HEK293 (cell line): ENCODE measurements at regions not wholly inside any gene's neighbourhood (a gene's known extent, or its start where the extent isn't known, plus 50 kb on each side); places are given as distances from the start of the nearest gene placed in this dataset.

Experiments
- GLI4 ChIP-seq: fragments of 450-650 bp; formaldehyde crosslinking; IDR thresholded peaks from 2 replicates; pipeline ENCODE4 v1.5.1; 2016; ENCODE audit warnings: missing biosample characterization, missing genetic modification characterization
- HOXA7 ChIP-seq: sonication (generic); formaldehyde crosslinking; IDR thresholded peaks from 2 replicates; pipeline ENCODE4 v1.8.1; 2022; ENCODE audit warnings: missing genetic modification reagents, borderline replicate concordance
- KLF1 ChIP-seq: fragments of 450-650 bp; formaldehyde crosslinking; IDR thresholded peaks from 2 replicates; pipeline ENCODE4 v1.5.1; 2016; ENCODE audit warnings: missing biosample characterization, missing genetic modification characterization
- KLF17 ChIP-seq: fragments of 450-650 bp; formaldehyde crosslinking; IDR thresholded peaks from 2 replicates; pipeline ENCODE4 v1.5.1; 2016; ENCODE audit warnings: missing biosample characterization, missing genetic modification characterization
- KLF8 ChIP-seq: fragments of 450-650 bp; formaldehyde crosslinking; IDR thresholded peaks from 2 replicates; pipeline ENCODE4 v1.5.1; 2016; ENCODE audit warnings: missing biosample characterization, missing genetic modification characterization
- REPIN1 ChIP-seq: fragments of 450-650 bp; formaldehyde crosslinking; IDR thresholded peaks from 2 replicates; pipeline ENCODE4 v1.5.1; 2017; ENCODE audit warnings: missing biosample characterization, missing genetic modification characterization, low read depth
- SP3 ChIP-seq: fragments of 450-650 bp; formaldehyde crosslinking; IDR thresholded peaks from 2 replicates; pipeline ENCODE4 v1.5.1; 2016; ENCODE audit warnings: missing biosample characterization, missing genetic modification characterization
- WT1 ChIP-seq: fragments of 450-650 bp; formaldehyde crosslinking; IDR thresholded peaks from 2 replicates; pipeline ENCODE4 v1.5.1; 2016; ENCODE audit warnings: missing biosample characterization, missing genetic modification characterization
- ZBTB21 ChIP-seq: fragments of 450-650 bp; formaldehyde crosslinking; IDR thresholded peaks from 2 replicates; pipeline ENCODE4 v1.5.1; 2017; ENCODE audit warnings: missing biosample characterization, missing genetic modification characterization
- ZBTB49 ChIP-seq: fragments of 450-650 bp; formaldehyde crosslinking; IDR thresholded peaks from 2 replicates; pipeline ENCODE4 v1.5.1; 2016; ENCODE audit warnings: missing biosample characterization, missing genetic modification characterization, low read depth
- ZBTB7A ChIP-seq: fragments of 450-650 bp; formaldehyde crosslinking; IDR thresholded peaks from 2 replicates; pipeline ENCODE4 v1.5.1; 2016; ENCODE audit warnings: low read depth, missing biosample characterization, missing genetic modification characterization
- ZNF169 ChIP-seq: fragments of 450-650 bp; formaldehyde crosslinking; IDR thresholded peaks from 2 replicates; pipeline ENCODE4 v1.5.1; 2016; ENCODE audit warnings: missing biosample characterization, missing genetic modification characterization
- ZNF311 ChIP-seq: fragments of 450-650 bp; formaldehyde crosslinking; IDR thresholded peaks from 2 replicates; pipeline ENCODE4 v1.5.1; 2017; ENCODE audit warnings: missing biosample characterization, missing genetic modification characterization, borderline replicate concordance
- ZNF366 ChIP-seq: fragments of 450-650 bp; formaldehyde crosslinking; conservative IDR thresholded peaks from 2 replicates; pipeline ENCODE4 v1.5.1; 2016; ENCODE audit warnings: missing biosample characterization, missing genetic modification characterization
- ZNF37A ChIP-seq: fragments of 450-650 bp; IDR thresholded peaks from 2 replicates; pipeline ENCODE4 v1.5.1; 2018; ENCODE audit warnings: missing biosample characterization, missing genetic modification characterization
- ZNF394 ChIP-seq: fragments of 450-650 bp; formaldehyde crosslinking; IDR thresholded peaks from 2 replicates; pipeline ENCODE4 v1.5.1; 2016; ENCODE audit warnings: missing biosample characterization, missing genetic modification characterization, mild to moderate bottlenecking, moderate library complexity, borderline replicate concordance
- ZNF473 ChIP-seq: fragments of 450-650 bp; formaldehyde crosslinking; IDR thresholded peaks from 2 replicates; pipeline ENCODE4 v1.5.1; 2017; ENCODE audit warnings: missing biosample characterization, missing genetic modification characterization
- ZNF544 ChIP-seq: fragments of 450-650 bp; formaldehyde crosslinking; IDR thresholded peaks from 2 replicates; pipeline ENCODE4 v1.5.0; 2017; ENCODE audit warnings: missing biosample characterization, missing genetic modification characterization
- ZNF560 ChIP-seq: fragments of 450-650 bp; formaldehyde crosslinking; IDR thresholded peaks from 2 replicates; pipeline ENCODE4 v1.5.1; 2017; ENCODE audit warnings: missing biosample characterization, missing genetic modification characterization, borderline replicate concordance
- ZNF629 ChIP-seq: fragments of 450-650 bp; formaldehyde crosslinking; IDR thresholded peaks from 2 replicates; pipeline ENCODE4 v1.5.1; 2017; ENCODE audit warnings: missing biosample characterization, missing genetic modification characterization
- ZNF654 ChIP-seq: fragments of 450-650 bp; formaldehyde crosslinking; IDR thresholded peaks from 2 replicates; pipeline ENCODE4 v1.5.1; 2016; ENCODE audit warnings: low read depth, missing biosample characterization, missing genetic modification characterization
- ZNF660 ChIP-seq: fragments of 450-650 bp; IDR thresholded peaks from 2 replicates; pipeline ENCODE4 v1.5.1; 2018; ENCODE audit warnings: missing biosample characterization, mild to moderate bottlenecking, missing genetic modification characterization
- ZNF692 ChIP-seq: fragments of 450-650 bp; formaldehyde crosslinking; IDR thresholded peaks from 2 replicates; pipeline ENCODE4 v1.5.1; 2016; ENCODE audit warnings: missing biosample characterization, missing genetic modification characterization
- ZNF704 ChIP-seq: fragments of 450-650 bp; formaldehyde crosslinking; IDR thresholded peaks from 2 replicates; pipeline ENCODE4 v1.5.1; 2016; ENCODE audit warnings: missing biosample characterization, missing genetic modification characterization
- ZNF76 ChIP-seq: fragments of 450-650 bp; formaldehyde crosslinking; IDR thresholded peaks from 2 replicates; pipeline ENCODE4; 2016; ENCODE audit warnings: low read depth, missing biosample characterization, missing genetic modification characterization, borderline replicate concordance
- ZNF792 ChIP-seq: fragments of 450-650 bp; formaldehyde crosslinking; IDR thresholded peaks from 2 replicates; pipeline ENCODE4 v1.5.1; 2016; ENCODE audit warnings: missing biosample characterization, missing genetic modification characterization
- ZNF830 ChIP-seq: fragments of 450-650 bp; IDR thresholded peaks from 2 replicates; pipeline ENCODE4 v1.5.0; 2018; ENCODE audit warnings: missing biosample characterization, missing genetic modification characterization, low read depth, mild to moderate bottlenecking, moderate library complexity
- TF ChIP-seq, protein P1 (sequence below): fragments of 450-650 bp; formaldehyde crosslinking; IDR thresholded peaks from 2 replicates; pipeline ENCODE4 v1.5.1; 2017; ENCODE audit warnings: missing biosample characterization, missing genetic modification characterization
- TF ChIP-seq, protein P2 (sequence below): fragments of 450-650 bp; formaldehyde crosslinking; IDR thresholded peaks from 2 replicates; pipeline ENCODE4 v1.5.1; 2016; ENCODE audit warnings: missing biosample characterization, missing genetic modification characterization
- TF ChIP-seq, protein P3 (sequence below): fragments of 450-650 bp; IDR thresholded peaks from 2 replicates; pipeline ENCODE4 v1.5.1; 2018; ENCODE audit warnings: missing biosample characterization, missing genetic modification characterization

GRCh38 chr3:107431246-107432012 lies 54.2 kb downstream of the CCDC54 start (continued):
- no peak for TF ChIP-seq ZNF394
- TF ChIP-seq ZNF37A (tag by site-specific recombination), result no peak
- no peak for TF ChIP-seq ZNF792
- no peak for TF ChIP-seq ZBTB49
- TF ChIP-seq ZNF654 (tag by site-specific recombination), result no peak
- TF ChIP-seq ZNF544 (tag by site-specific recombination), result no peak
- TF ChIP-seq, protein P1, sequence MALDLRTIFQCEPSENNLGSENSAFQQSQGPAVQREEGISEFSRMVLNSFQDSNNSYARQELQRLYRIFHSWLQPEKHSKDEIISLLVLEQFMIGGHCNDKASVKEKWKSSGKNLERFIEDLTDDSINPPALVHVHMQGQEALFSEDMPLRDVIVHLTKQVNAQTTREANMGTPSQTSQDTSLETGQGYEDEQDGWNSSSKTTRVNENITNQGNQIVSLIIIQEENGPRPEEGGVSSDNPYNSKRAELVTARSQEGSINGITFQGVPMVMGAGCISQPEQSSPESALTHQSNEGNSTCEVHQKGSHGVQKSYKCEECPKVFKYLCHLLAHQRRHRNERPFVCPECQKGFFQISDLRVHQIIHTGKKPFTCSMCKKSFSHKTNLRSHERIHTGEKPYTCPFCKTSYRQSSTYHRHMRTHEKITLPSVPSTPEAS (tag by site-specific recombination), result no peak
- TF ChIP-seq ZNF629 (tag by site-specific recombination), result 0 out of 2 replicates have a peak, but pooled peaks have one; percentile 13
- no peak for TF ChIP-seq ZNF169
- no peak for TF ChIP-seq ZNF560 (tag by site-specific recombination)
- TF ChIP-seq ZNF76 (tag by site-specific recombination), result peak; percentile 67
- TF ChIP-seq ZNF473, result no peak
- no peak for TF ChIP-seq ZNF830 (tag by site-specific recombination)
- TF ChIP-seq ZBTB7A (tag by site-specific recombination), result no peak
- TF ChIP-seq ZNF366 (tag by site-specific recombination), result no peak
- TF ChIP-seq, protein P2, sequence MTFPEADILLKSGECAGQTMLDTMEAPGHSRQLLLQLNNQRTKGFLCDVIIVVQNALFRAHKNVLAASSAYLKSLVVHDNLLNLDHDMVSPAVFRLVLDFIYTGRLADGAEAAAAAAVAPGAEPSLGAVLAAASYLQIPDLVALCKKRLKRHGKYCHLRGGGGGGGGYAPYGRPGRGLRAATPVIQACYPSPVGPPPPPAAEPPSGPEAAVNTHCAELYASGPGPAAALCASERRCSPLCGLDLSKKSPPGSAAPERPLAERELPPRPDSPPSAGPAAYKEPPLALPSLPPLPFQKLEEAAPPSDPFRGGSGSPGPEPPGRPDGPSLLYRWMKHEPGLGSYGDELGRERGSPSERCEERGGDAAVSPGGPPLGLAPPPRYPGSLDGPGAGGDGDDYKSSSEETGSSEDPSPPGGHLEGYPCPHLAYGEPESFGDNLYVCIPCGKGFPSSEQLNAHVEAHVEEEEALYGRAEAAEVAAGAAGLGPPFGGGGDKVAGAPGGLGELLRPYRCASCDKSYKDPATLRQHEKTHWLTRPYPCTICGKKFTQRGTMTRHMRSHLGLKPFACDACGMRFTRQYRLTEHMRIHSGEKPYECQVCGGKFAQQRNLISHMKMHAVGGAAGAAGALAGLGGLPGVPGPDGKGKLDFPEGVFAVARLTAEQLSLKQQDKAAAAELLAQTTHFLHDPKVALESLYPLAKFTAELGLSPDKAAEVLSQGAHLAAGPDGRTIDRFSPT (tag by site-specific recombination), result no peak
- TF ChIP-seq ZNF704, result no peak
- no peak for TF ChIP-seq ZNF311 (tag by site-specific recombination)
- no peak for TF ChIP-seq KLF1
- TF ChIP-seq ZBTB21 (tag by site-specific recombination), result no peak
- no peak for TF ChIP-seq ZNF660 (tag by site-specific recombination)
- peak; percentile 48 for TF ChIP-seq SP3 (tag by site-specific recombination)
- TF ChIP-seq KLF17 (tag by site-specific recombination), result no peak
- TF ChIP-seq HOXA7 (CRISPR knock-in tag), result no peak
- TF ChIP-seq KLF8 (tag by site-specific recombination), result peak; percentile 46; the same call in 1 of the 2 replicates
- TF ChIP-seq WT1 (tag by site-specific recombination), result no peak; the same call in 1 of the 2 replicates
- TF ChIP-seq, protein P3, sequence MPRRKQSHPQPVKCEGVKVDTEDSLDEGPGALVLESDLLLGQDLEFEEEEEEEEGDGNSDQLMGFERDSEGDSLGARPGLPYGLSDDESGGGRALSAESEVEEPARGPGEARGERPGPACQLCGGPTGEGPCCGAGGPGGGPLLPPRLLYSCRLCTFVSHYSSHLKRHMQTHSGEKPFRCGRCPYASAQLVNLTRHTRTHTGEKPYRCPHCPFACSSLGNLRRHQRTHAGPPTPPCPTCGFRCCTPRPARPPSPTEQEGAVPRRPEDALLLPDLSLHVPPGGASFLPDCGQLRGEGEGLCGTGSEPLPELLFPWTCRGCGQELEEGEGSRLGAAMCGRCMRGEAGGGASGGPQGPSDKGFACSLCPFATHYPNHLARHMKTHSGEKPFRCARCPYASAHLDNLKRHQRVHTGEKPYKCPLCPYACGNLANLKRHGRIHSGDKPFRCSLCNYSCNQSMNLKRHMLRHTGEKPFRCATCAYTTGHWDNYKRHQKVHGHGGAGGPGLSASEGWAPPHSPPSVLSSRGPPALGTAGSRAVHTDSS (tag by site-specific recombination), result no peak
- peak; percentile 37 for TF ChIP-seq ZNF692 (tag by site-specific recombination)
- no peak for TF ChIP-seq GLI4 (tag by site-specific recombination)
- TF ChIP-seq REPIN1, result no peak
